AG04449 (cell line): ENCODE measurements at regions not wholly inside any gene's neighbourhood (a gene's known extent, or its start where the extent isn't known, plus 50 kb on each side); places are given as distances from the start of the nearest gene placed in this dataset.

Experiments used
- CTCF ChIA-PET: fragments of 350-600 bp; formaldehyde crosslinking; extraction: SDS; loops from one replicate; lab custom pipeline; 2021; ENCODE audit warnings: antibody characterized with exemption; lab: Yijun Ruan, JAX
- POLR2A ChIA-PET: fragments of 400-600, 350-600 bp; formaldehyde crosslinking; extraction: SDS; loops from one replicate; lab custom pipeline; 2020; ENCODE audit warnings: antibody characterized with exemption, inconsistent platforms; lab: Yijun Ruan, JAX
- DNase-seq: peaks from one replicate; pipeline ENCODE4 v3.0.0-alpha.2; 2010; ENCODE audit warnings: low read depth, low spot score
- H3K4me3 ChIP-seq: 2 replicates; pipeline ENCODE4 v1.5.1; 2011; ENCODE audit warnings: low read depth, mild to moderate bottlenecking, control low read depth, low read length
- CTCF ChIP-seq: IDR thresholded peaks from one replicate; pipeline ENCODE4 v1.5.1; 2011; ENCODE audit warnings: mild to moderate bottlenecking, moderate library complexity, low read length, control low read depth, inconsistent platforms; ENCODE audit not compliant: insufficient read depth; ENCODE audit errors: missing control alignments

GRCh38 chr2:37839991-37840390, 85.1 kb upstream of the RMDN2 start:
- POLR2A ChIA-PET: no interaction called here

GRCh38 chr2:37842732-37843440, 82.2 kb upstream of the RMDN2 start:
- DNase-seq: no peak
- no peak for TF ChIP-seq CTCF
- ChIA-PET CTCF (interaction anchor here (1.3 to 1.7 kb wide), 5 partner anchors 10 to 428 kb away, joined by 5 to 11 read pairs (median 6); no protein-coding TSS in a partner anchor), POLR2A (no interaction called here)
- H3K4me3 ChIP-seq: no peak overlapping the region

More at GRCh38 chr2:37839991-37840390, 85.1 kb upstream of the RMDN2 start:
- H3K4me3 ChIP-seq: no peak overlapping the region
- DNase-seq: no peak
- CTCF ChIA-PET: interaction anchor here (0.5 to 1.7 kb wide), 4 partner anchors 8 to 444 kb away, joined by 3 to 6 read pairs (median 4); no protein-coding TSS in a partner anchor
- TF ChIP-seq CTCF: no peak

DNA sequence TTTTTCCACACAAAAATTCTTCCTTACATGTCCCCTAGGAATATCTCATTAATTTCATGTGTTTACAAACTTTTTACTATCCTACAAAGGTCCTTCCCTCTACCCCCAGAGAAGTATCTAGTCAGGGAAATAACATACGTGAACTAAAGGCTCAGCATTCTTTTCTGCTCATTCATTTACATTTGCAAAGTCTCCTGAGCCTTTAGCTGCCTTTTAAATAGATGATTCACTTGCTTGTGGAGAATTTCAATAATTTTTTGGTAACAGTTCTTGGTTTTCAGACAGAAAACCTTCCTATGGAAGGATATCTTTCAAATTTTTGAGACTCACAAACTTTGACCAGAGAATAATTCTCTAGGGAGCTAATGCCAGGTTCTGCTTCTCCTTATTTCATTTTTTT, 81.5 kb upstream of the RMDN2 start:
- CTCF ChIA-PET: interaction anchor here (1.3 to 1.7 kb wide), 5 partner anchors 11 to 428 kb away, joined by 5 to 11 read pairs (median 6); no protein-coding TSS in a partner anchor
- POLR2A ChIA-PET: interaction anchor here (0.6 to 0.7 kb wide), 3 partner anchors 15 to 447 kb away, joined by 3 read pairs; no protein-coding TSS in a partner anchor
- TF ChIP-seq CTCF: no peak
- DNase-seq: no peak
- no peak overlapping the region for H3K4me3 ChIP-seq

DNA sequence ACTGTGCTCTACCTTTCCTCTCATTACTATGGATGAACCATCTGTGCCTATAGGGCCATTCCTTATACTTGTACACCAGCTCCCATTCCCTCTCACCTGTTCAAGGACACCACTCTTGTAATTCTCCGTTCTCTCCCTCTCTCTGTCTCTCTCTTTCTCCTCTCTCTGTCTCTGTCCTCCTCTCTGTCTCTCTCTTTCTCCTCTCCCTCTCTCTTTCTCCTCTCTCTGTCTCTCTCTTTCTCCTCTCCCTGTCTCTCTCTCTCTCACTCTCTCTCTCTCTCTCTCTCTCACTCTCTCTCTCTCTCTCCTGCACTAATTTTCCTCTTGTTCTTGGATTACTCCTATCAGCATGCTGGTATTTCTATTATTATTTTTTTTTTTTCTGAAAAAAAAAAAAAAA, 78.9 kb upstream of the RMDN2 start:
- TF ChIP-seq CTCF: no peak
- ChIA-PET CTCF (no interaction called here), POLR2A (no interaction called here)
- DNase-seq: no peak
- no peak overlapping the region for H3K4me3 ChIP-seq

DNA sequence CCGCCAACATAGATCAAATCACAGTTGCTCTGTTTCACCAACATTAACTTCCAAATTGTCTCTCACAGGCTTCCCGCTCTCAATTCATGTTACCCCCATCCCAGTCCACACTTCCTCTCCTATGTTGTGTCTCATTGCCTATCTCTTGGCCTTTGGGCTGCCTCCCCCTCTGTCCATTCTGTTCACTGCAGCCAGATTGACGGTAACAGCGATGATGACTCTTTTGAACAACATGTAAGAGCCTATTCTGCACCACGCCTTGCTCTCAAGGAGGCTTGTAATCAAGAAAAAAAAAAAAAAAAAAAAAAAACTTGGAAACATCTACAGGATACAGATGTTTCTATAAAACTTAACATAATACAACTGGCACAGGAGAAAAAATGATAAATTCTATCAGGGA, 77.3 kb upstream of the RMDN2 start:
- ChIA-PET CTCF (interaction anchor here (1.1 kb wide), 1 partner anchor 44 kb away, joined by 3 read pairs; no protein-coding TSS in a partner anchor), POLR2A (no interaction called here)
- DNase-seq: no peak

More for the DNA sequence above, 77.3 kb upstream of the RMDN2 start:
- no peak overlapping the region for H3K4me3 ChIP-seq
- TF ChIP-seq CTCF: no peak
